Neural cell (in vitro differentiated cells): ENCODE measurements at regions not wholly inside any gene's neighbourhood (a gene's known extent, or its start where the extent isn't known, plus 50 kb on each side); places are given as distances from the start of the nearest gene placed in this dataset.
"Not testable (repeated sequence)": the region's sequence is repeated elsewhere in the genome, so short reads cannot be mapped to it uniquely, and the experiment has no call there.

Experiments used
- EP300 ChIP-seq: fragments of 450-650 bp; conservative IDR thresholded peaks from 2 replicates; pipeline ENCODE4 v1.6.1; 2014; ENCODE audit warnings: antibody characterized with exemption, mild to moderate bottlenecking, moderate library complexity; ENCODE audit not compliant: poor library complexity, severe bottlenecking
- EZH2 ChIP-seq: fragments of 200-600, 300-800 bp; shearing (Covaris generic), sonication (generic); IDR thresholded peaks from 2 replicates; pipeline ENCODE4 v1.6.1; 2014; ENCODE audit warnings: antibody characterized with exemption, low read length, borderline replicate concordance, mild to moderate bottlenecking; ENCODE audit not compliant: insufficient read depth, poor library complexity, severe bottlenecking
- MXI1 ChIP-seq: fragments of 450-650 bp; conservative IDR thresholded peaks from 2 replicates; pipeline ENCODE4 v1.6.1; 2014; ENCODE audit warnings: antibody characterized with exemption, mild to moderate bottlenecking; ENCODE audit not compliant: poor library complexity, severe bottlenecking
- POLR2AphosphoS5 ChIP-seq: IDR thresholded peaks from 2 replicates; pipeline ENCODE4 v1.6.1; 2012
- RAD21 ChIP-seq: fragments of 450-650 bp; conservative IDR thresholded peaks from 2 replicates; pipeline ENCODE4 v1.6.1; 2014; ENCODE audit warnings: antibody characterized with exemption, mild to moderate bottlenecking, moderate library complexity
- SMC3 ChIP-seq: fragments of 450-650 bp; conservative IDR thresholded peaks from 2 replicates; pipeline ENCODE4 v1.6.1; 2014; ENCODE audit warnings: antibody characterized with exemption, mild to moderate bottlenecking, moderate library complexity; ENCODE audit not compliant: poor library complexity
- TAF1 ChIP-seq: IDR thresholded peaks from 2 replicates; pipeline ENCODE4 v1.6.1; 2012; ENCODE audit warnings: low read depth
- TF ChIP-seq, protein P1 (sequence below): fragments of 450-650 bp; IDR thresholded peaks from 2 replicates; pipeline ENCODE4 v1.5.1; 2014; ENCODE audit warnings: antibody characterized with exemption, mild to moderate bottlenecking, moderate library complexity; ENCODE audit not compliant: poor library complexity, severe bottlenecking
- TF ChIP-seq, protein P2 (sequence below): IDR thresholded peaks from 2 replicates; pipeline ENCODE4 v1.6.1; 2012; ENCODE audit warnings: borderline replicate concordance

DNA sequence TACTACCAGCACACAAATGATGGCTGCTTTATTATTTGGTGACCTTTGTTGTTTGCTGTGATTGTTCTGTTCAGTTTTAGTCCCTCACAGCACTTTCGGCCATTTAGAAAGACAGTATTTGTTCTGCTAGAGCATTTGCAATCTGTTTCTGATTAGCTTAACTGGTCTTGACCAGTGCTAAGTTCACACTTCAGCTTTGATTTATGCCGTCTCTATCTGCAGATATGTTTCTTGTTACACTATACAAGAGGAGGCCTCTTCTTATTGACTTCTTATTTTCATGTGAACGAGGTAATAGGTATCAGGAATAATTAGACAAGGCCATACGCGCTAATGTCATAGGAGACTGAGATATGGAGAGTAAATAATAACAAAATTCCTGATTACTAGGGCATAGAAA lies 253.0 kb upstream of the PLGLB2 start:
- not testable (repeated sequence) for TF ChIP-seq EP300, TAF1, POLR2AphosphoS5, MXI1, SMC3, RAD21, EZH2
- TF ChIP-seq, protein P1, sequence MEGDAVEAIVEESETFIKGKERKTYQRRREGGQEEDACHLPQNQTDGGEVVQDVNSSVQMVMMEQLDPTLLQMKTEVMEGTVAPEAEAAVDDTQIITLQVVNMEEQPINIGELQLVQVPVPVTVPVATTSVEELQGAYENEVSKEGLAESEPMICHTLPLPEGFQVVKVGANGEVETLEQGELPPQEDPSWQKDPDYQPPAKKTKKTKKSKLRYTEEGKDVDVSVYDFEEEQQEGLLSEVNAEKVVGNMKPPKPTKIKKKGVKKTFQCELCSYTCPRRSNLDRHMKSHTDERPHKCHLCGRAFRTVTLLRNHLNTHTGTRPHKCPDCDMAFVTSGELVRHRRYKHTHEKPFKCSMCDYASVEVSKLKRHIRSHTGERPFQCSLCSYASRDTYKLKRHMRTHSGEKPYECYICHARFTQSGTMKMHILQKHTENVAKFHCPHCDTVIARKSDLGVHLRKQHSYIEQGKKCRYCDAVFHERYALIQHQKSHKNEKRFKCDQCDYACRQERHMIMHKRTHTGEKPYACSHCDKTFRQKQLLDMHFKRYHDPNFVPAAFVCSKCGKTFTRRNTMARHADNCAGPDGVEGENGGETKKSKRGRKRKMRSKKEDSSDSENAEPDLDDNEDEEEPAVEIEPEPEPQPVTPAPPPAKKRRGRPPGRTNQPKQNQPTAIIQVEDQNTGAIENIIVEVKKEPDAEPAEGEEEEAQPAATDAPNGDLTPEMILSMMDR = not testable (repeated sequence)
- TF ChIP-seq, protein P2, sequence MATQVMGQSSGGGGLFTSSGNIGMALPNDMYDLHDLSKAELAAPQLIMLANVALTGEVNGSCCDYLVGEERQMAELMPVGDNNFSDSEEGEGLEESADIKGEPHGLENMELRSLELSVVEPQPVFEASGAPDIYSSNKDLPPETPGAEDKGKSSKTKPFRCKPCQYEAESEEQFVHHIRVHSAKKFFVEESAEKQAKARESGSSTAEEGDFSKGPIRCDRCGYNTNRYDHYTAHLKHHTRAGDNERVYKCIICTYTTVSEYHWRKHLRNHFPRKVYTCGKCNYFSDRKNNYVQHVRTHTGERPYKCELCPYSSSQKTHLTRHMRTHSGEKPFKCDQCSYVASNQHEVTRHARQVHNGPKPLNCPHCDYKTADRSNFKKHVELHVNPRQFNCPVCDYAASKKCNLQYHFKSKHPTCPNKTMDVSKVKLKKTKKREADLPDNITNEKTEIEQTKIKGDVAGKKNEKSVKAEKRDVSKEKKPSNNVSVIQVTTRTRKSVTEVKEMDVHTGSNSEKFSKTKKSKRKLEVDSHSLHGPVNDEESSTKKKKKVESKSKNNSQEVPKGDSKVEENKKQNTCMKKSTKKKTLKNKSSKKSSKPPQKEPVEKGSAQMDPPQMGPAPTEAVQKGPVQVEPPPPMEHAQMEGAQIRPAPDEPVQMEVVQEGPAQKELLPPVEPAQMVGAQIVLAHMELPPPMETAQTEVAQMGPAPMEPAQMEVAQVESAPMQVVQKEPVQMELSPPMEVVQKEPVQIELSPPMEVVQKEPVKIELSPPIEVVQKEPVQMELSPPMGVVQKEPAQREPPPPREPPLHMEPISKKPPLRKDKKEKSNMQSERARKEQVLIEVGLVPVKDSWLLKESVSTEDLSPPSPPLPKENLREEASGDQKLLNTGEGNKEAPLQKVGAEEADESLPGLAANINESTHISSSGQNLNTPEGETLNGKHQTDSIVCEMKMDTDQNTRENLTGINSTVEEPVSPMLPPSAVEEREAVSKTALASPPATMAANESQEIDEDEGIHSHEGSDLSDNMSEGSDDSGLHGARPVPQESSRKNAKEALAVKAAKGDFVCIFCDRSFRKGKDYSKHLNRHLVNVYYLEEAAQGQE = not testable (repeated sequence)
